Stimulated activated CD8-positive, alpha-beta memory T cell treated with anti-CD3 and anti-CD28 coated beads, Interleukin-2, amount 100 ng/mL, for 1 hour (primary cell): ENCODE measurements at regions not wholly inside any gene's neighbourhood (a gene's known extent, or its start where the extent isn't known, plus 50 kb on each side); places are given as distances from the start of the nearest gene placed in this dataset.
"Not testable (repeated sequence)": the region's sequence is repeated elsewhere in the genome, so short reads cannot be mapped to it uniquely, and the experiment has no call there.

Experiments
- DNase-seq, 2 donors: peaks; one replicate each; pipeline ENCODE4 v3.0.0-alpha.2; 2020; ENCODE audit warnings: low read depth in 2 of 2

GRCh38 chr19:31529121-31529520 lies 179.9 kb upstream of the TSHZ3 start:
- no peak for DNase-seq

- no peak for DNase-seq
Observed at GRCh38 chr19:31530781-31531180, 181.5 kb upstream of the TSHZ3 start.

- no peak for DNase-seq
Observed at GRCh38 chr19:31531326-31531725, 182.1 kb upstream of the TSHZ3 start.

GRCh38 chr19:31532034-31532433 lies 182.8 kb upstream of the TSHZ3 start:
- no peak for DNase-seq

GRCh38 chr19:31533114-31533513 lies 183.9 kb upstream of the TSHZ3 start:
- DNase-seq, result no peak

GRCh38 chr19:31534231-31534630 lies 185.0 kb upstream of the TSHZ3 start:
- DNase-seq, result no peak

- DNase-seq, result no peak
Observed at GRCh38 chr19:31534786-31535657, 185.8 kb upstream of the TSHZ3 start.

- no peak for DNase-seq
Observed at GRCh38 chr19:31535691-31536460, 186.6 kb upstream of the TSHZ3 start.

GRCh38 chr19:31537136-31537535 lies 187.9 kb upstream of the TSHZ3 start:
- DNase-seq, result no peak

- DNase-seq, result not testable (repeated sequence)
Observed at GRCh38 chr19:31537902-31538301, 188.7 kb upstream of the TSHZ3 start.

- DNase-seq, result no peak
Observed at GRCh38 chr19:31538879-31539278, 189.6 kb upstream of the TSHZ3 start.

- DNase-seq, result no peak
Observed at GRCh38 chr19:31539386-31539785, 190.2 kb upstream of the TSHZ3 start.

GRCh38 chr19:31541396-31541795 lies 192.2 kb upstream of the TSHZ3 start:
- no peak for DNase-seq

- DNase-seq, result no peak
Observed at GRCh38 chr19:31543456-31543855, 194.2 kb upstream of the TSHZ3 start.

- DNase-seq, result no peak
Observed at GRCh38 chr19:31545777-31546176, 196.5 kb upstream of the TSHZ3 start.

GRCh38 chr19:31546205-31546960 lies 197.1 kb upstream of the TSHZ3 start:
- DNase-seq, result no peak

GRCh38 chr19:31548941-31549340 lies 199.7 kb upstream of the TSHZ3 start:
- DNase-seq, result no peak

- no peak for DNase-seq
Observed at GRCh38 chr19:31553112-31553845, 204.0 kb upstream of the TSHZ3 start.

- no peak for DNase-seq
Observed at GRCh38 chr19:31553846-31554215, 204.6 kb upstream of the TSHZ3 start.

- DNase-seq, result no peak
Observed at GRCh38 chr19:31554360-31554759, 205.1 kb upstream of the TSHZ3 start.

GRCh38 chr19:31555634-31556215 lies 206.5 kb upstream of the TSHZ3 start:
- DNase-seq, result no peak
